SKM-1 (cell line): ENCODE measurements at regions not wholly inside any gene's neighbourhood (a gene's known extent, or its start where the extent isn't known, plus 50 kb on each side); places are given as distances from the start of the nearest gene placed in this dataset.
"Not testable (repeated sequence)": the region's sequence is repeated elsewhere in the genome, so short reads cannot be mapped to it uniquely, and the experiment has no call there.

Experiments
- DNase-seq: peaks from one replicate; lab custom pipeline; 2025; ENCODE audit not compliant: unreplicated experiment; lab: John Stamatoyannopoulos, UW

DNA sequence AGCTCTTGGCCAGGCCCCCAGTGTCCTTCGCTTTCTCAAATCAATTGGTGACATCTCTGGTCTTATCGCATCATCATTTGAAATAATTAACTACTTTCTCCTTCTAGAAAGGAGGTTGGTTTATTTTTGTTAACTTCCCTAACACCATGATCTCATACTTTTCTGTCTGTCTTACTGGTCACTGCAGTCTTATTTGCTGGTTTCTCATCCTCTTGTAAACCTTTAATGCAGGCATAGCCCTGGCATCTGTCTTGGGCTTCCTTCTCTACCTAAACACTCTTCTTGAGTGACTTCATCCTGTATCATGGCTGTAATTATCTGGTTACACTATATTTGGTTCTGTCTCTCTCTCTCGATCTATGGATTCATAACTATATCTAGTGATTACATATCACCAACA, 152.8 kb downstream of the CYSLTR2 start:
- no peak for DNase-seq

DNA sequence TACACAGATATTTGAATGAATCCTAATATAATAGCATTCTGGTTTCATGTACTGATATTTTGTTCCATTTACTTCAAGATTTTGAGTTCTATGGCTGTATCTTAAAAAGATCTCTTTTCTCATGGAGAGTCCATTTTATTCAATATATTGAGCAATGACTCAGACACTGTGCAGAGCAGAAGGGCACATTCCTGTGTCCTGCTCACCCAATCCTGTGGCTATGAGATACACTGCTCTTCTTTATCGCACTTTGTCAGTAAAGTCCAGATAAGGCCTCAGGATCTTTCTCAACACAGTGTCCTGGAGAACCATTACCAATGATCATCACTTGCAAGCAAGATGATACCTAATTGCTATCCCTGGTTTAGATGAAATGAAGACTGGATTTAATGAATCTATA, 155.0 kb downstream of the CYSLTR2 start:
- DNase-seq, result no peak

DNA sequence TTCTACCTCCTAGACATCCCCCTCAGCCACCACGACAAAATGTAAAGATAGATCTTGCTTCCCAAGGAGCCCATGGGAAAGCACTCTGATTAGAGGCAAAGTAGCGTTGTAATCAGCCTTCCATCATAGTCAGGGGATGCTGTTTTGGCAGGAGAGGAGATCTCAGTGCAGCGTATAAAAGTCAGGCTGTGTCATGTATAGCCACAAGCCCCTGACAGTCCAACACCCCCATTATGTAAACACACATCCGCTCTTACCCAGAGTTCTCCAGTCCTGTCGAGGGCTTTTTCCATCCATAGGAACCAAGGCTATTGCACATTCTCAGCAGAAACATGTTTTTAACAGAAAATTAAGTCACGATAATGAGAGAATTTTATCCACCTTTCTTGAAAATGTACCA, 156.3 kb downstream of the CYSLTR2 start:
- no peak for DNase-seq

DNA sequence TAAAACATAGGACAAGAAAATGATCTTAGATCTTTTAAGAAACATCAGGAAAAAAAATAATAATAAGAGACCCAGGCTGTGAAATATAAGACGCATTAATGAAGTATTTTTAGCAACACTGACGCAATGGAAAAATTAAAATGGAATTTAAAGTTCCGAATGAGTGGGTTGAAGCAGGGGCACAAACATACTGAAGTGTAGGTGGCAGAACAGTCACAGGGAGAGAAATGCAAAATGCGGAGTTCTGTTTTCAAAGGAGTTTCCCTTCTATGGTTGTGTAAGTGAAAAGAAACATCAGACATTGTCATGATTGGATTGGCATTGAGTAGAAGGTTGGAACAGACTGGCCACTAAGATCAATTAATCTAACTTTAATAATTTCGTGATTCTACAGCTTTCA, 159.8 kb downstream of the CYSLTR2 start:
- no peak for DNase-seq

DNA sequence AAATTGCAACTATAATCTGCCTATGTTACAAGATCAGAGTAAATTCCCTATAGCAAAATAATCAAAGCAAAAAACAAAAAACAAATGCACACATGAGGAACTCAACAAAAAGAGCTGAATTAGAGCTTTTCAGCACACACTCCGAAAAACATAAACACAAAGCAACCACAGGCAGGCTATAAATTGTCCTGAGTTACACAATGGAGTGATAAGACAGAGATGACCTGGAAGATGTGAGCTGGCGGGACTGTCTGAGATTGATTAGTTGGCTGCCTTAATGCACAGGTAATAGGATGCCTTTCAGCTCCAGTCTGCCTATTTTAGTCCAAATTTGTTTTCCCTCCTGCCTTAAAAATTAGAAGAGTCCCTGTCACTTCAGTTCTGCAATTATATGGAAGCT, 159.0 kb upstream of the FNDC3A start:
- DNase-seq, result no peak

DNA sequence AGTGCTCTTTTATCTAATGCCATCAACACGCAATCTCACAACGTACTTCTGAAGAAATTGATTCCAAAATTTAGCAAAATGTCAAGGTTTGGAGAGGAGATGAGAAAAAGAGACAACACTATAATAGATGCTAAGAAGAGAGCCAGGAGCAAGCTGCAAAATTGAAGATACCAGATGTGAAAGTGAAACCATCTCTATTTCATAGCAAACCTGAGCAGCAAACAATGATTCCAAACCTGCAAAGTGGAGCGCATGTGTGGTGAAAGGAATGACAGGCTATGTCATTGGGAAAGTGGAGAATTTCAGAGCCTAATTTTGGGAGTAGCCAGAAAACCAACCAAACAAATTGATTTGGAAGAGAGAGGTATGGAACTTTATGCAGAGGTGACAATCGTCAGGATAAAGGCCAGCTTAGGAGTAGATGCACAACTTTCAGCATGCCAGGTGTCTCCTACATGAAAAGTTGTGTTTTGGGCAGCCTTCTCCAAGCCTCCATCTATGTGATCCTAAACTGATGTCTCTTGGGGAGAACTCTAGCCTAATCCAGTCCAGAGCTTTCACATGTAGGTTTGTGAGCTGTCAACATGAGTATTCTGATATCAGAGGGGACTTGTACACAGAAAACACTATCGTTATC, 158.4 kb upstream of the FNDC3A start:
- DNase-seq, result no peak

DNA sequence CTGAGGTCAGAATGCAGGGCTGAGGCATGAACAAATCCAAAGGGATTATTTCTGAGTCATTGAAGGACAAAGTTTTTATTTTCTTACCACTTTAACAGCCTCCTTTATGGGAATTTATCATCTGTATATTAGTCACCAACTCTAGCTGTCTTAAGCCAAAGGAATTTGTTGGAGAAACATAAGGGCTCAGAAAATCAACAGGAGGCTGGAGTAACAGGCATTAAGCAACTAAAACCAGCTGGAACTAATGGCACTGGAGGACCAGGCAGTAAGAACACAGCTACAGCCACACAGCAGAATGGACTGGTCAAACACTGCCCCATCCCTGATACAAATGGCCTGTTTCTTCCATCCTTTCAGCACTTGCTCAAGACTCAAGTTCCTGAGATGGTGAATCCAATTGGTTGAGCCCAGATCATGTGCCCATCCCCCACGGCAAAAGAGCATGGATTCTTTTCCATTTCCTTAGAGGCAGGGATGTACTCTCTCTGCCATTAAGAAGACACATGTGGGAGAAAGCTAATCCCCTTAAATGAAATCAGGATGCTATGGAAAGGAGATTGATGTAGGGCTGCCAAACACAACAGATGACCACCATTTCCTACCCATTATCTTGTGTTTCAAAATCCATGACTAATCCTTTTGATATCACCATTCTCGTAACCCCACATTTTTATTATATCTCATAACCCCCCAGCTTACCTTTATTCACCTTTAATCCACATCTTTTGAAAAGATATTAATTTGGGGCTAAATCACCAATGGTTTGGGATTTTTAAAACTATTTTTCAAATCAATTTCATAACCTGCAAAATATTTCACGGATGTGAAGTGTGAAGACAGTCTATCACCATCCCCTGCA, 157.0 kb upstream of the FNDC3A start:
- DNase-seq, result no peak

DNA sequence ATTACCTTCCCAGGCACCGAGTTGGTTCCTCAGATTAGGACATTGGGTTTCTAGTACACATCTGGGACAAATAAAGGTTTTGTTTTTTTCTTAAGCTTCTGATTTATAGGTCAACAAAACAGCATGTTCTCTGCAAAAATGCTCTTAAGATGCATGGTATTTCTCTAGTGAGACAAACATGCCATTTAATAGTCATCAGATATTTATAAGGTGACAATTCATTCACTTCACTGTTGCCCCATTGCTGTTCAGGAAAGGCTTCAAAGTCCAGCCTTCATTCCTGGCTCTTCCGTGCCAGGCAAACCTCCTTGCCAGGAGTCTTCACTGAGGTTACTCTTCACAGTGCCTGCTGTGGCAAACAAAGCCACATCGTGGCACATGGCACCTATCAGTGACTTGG, 156.3 kb upstream of the FNDC3A start:
- no peak for DNase-seq

DNA sequence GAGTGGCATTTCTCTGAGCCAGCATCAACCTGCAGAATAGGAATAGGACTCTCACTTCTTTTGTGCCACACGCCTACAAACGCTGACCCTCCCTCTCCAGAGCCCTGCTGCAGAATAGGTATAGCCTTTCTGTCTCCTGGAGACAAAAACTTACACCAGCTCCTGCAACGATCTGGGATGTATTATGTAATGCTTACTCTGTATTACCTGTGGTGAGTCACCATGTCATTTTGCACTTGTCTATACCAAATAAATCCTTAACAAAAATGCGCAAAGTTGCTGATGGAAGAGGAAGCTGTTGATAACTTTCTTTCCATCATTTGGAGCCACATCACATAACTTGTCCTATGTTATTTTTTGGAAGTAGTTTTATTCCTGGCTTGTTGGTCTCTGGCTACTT, 155.8 kb upstream of the FNDC3A start:
- DNase-seq, result no peak

DNA sequence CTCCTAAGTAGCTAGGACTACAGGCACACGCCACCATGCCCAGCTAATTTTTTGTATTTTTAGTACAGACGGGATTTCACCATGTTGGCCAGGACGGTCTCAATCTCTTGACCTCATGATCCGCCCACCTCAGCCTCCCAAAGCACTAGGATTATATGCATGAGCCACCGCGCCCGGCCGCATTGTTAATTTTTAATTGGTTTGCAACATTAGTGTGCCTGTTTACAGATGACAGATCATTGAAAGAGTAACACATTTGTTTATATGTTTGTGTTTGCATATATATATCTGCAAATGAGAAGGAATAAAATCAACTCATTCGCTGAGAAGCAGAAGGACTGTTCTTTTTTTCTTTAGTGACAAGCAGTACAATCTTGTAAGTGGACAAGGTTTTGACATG, 152.2 kb upstream of the FNDC3A start:
- DNase-seq, result not testable (repeated sequence)

DNA sequence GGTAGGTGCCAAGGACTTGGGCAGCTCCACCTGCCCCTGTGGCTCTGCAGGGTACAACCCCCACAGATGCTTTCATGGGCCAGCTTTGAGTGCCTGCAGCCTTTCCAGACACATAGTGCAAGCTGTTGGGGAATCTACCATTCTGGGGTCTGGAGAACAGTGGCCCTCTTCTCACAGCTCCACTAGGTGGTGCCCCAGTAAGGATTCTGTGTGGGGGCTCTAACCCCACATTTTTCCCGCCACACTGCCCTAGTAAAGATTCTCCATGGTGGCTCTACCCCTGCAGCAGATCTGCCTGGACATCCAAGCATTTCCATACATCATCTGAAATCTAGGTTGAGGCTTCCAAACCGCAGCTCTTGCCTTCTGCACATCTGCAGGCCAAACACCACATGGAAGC, 149.7 kb upstream of the FNDC3A start:
- no peak for DNase-seq

DNA sequence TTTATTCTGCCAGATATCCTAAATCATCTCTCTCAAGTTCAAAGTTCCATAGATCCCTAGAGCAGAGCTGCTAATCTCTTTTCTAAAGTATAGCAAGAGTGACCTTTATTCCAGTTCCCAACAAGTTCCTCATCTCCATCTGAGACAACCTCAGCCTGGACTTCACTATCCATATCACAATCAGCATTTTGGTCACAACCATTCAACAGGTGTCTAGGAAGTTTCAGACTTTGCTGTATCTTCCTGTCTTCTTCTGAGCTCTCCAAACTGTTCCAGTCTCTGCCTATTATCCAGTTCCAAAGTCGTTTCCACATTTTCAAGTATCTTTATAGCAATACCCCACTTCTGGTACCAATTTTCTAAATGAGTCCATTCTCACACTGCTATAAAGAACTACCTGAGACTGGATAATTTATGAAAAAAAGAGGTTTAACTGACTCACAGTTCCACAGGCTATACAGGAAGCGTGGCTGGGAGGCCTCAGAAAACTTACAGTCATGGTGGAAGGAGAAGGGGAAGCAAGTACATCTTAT, 148.7 kb upstream of the FNDC3A start:
- DNase-seq, result not testable (repeated sequence)

DNA sequence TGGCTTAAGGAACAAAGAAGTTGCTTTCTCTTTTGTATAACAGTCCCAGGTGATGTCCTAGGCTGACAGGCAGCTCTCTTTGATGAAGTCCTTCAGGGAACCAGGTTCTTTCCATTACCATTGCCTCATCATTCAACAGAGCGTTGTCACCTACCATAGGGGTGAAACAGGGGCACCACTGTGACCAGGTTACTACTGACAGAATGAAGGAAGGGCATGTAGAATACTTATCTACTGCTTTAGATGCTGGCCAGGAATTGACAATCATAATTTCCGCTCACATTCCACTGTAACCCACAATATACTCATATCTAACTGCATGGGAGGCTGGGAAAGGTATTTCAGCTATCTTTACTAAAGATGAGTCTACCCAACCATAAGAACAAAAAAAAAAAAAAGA, 148.0 kb upstream of the FNDC3A start:
- DNase-seq, result no peak

DNA sequence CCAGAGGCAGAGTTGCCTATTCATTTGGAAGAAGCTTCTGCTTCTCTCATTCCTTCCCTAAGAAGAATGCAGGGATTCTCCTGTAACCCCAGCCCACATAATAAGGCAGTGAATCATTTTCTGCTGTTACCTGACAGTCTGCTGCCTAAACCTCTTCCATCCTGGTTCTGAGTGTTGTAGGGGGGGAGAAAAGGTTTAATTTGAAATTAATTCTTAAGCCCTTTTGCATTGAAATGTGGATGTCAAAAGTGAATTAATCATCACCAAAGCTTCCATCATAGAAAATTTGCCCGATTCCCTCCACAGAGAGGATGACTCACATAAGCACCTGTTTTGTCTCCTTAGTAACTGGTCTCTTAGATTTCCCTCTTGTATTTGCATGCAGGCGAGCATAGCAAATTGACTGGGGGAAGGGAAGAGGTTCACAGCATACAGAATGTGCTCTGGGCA, 146.7 kb upstream of the FNDC3A start:
- no peak for DNase-seq

DNA sequence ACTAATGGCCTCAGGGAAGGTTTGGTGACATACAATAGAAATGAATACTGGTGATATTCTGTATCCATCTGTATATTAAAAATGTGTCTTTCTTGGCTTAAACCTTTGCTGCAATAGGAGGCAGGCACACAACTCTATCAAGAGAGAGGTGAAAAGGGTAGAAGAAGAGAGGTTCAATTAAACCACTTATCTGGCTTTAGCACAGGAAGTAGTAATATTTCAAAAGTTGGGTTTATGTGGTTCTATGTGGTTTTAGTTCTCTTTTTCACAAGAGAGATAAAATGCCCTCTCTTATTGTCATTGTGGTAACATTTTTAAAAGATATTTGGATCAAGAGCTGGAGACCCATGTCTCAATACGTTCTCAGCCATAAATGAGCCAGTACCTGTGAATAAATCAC, 146.2 kb upstream of the FNDC3A start:
- DNase-seq, result no peak

DNA sequence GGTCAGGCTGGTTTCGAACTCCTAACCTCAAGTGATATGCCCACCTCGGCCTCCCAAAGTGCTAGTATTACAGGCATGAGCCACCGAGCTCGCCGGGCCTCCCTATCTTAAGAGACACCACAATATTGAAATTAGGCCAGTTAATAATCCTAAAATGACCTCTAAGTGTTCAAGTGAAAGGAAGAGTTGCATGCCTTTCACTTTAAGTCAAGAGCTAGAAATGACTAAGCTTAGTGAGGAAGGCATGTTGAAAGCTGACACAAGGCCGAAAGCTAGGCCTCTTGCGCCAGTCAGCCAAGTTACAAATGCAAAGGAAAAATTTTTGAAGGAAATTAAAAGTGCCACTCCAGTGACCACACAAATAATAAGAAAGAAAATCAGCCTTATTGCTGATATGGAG, 144.5 kb upstream of the FNDC3A start:
- DNase-seq, result no peak

DNA sequence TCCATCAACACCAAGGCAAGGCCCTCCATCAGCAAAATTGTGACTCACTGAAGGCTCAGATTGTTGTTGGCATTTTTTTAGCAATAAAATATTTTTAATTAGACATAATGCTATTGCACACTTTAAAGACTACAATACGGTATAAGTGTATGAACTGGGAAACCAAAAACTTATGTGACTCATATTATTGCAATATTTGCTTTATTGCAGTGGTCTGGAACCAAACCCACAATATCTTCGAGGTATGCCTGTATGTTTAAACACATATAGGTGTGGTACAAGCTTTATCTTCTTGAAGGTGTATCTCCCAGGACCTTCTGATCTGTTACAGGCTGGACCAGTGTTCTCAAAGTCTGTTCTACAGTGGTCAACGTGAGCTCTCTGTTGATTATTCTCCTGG, 142.3 kb upstream of the FNDC3A start:
- no peak for DNase-seq

DNA sequence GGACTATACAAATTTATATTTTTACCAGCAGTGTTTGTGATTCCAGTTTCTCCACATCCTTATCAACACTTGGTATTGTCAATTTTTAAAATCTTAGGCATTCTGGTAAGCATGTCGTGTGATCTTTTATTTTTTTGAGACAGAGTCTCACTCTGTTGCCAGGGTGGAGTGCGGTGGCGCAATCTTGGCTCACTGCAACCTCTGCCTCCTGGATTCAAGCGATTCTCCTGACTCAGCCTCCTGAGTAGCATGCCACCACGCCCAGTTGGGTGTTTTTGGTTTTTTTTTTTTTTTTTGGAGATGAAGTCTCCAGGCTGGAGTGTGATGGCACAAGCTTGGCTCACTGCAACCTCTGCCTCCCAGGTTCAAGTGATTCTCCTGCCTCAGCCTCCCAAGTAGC, 140.4 kb upstream of the FNDC3A start:
- not testable (repeated sequence) for DNase-seq

DNA sequence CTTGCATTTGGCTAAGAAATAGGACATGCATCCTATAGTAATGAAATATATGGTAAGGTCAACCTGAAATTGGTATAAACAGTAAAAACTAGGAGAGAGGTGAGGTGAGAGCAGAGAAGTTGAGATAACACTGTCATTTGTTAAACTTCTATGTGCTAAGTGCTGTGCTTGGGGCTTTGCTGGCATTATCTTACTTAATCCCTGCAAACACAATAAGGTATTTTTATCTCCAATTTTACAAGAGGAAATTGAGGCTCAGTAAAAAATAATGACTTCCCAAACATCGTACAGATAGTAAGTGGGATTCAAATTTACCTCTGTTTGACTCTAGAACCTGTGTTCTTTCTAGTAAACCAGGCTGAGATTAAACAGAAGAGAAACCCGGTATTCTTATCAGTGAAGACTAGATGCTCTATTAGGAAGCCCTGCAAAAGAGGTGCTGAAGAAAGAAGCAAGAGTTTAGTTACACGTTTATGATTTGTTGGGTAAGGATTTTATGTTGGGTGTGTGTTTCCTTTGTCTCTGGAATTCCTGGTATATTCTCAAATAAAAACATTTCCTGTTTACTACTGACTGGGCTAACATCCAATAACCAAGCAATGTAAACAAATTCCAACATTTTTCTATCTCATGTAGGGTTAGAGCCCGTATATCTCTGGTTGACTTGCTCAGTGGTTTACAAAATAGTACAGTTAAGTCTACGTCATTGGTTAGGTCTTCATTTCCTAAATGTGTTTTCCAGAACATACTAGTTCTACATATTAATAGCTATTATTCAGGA, 137.3 kb upstream of the FNDC3A start:
- no peak for DNase-seq

DNA sequence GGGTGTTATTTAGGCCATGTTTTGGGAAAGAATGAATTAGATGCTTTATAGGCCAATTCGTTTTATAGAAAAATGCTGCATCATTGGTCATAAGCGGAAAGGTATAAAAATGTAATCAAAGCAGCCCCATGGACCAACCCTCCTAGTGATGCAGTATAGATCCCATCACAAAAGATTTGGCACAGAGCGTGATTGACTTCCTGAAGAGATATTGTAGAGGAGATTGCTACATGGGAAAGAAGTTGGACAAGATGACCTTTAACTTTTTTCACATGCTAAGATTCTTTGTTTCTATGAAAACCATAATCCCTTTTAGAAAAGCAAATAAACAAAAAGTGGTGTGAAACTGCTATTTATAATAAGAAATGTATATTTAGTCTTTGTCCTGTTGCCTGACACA, 136.5 kb upstream of the FNDC3A start:
- no peak for DNase-seq

DNA sequence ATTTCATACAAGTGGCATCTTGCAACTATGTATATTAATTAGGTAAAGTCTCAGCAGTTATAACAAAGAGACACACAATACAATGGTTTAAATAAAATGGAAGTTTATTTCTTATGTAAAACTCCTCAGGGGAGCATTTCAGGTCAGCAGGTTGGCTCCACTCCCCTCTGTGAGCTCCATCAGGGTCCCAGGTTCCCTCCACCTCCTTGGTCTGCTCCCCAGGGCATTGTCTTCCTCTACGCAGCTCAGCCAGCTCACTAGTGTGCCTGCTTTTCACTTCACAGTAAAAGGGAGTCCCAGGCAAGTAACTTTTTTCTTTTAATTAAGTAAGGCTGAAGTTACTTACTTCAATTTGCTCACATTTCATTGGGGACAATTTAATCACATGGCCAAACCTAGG, 135.3 kb upstream of the FNDC3A start:
- no peak for DNase-seq

DNA sequence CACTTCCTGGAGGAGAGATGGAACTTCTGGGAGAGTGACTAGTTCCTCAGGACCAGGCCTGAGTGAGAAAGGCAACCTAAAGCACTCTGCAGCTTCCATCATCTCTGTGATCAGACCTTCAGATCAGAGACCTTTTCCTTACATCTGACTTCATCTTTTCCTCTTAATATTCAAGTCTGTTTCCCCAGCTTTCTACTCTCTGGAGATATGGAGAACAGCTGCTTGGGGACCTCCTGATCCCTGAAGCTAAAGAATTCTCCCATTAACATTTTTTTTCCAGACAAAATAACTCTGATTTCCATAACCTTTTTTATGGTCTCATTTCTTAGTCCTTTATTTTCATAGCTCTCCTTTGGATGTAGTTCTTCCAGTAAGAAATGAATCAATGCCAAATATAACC, 133.4 kb upstream of the FNDC3A start:
- no peak for DNase-seq
